ENCODE measurements at regions not wholly inside any gene's neighbourhood (a gene's known extent, or its start where the extent isn't known, plus 50 kb on each side); places are given as distances from the start of the nearest gene placed in this dataset.

DNA sequence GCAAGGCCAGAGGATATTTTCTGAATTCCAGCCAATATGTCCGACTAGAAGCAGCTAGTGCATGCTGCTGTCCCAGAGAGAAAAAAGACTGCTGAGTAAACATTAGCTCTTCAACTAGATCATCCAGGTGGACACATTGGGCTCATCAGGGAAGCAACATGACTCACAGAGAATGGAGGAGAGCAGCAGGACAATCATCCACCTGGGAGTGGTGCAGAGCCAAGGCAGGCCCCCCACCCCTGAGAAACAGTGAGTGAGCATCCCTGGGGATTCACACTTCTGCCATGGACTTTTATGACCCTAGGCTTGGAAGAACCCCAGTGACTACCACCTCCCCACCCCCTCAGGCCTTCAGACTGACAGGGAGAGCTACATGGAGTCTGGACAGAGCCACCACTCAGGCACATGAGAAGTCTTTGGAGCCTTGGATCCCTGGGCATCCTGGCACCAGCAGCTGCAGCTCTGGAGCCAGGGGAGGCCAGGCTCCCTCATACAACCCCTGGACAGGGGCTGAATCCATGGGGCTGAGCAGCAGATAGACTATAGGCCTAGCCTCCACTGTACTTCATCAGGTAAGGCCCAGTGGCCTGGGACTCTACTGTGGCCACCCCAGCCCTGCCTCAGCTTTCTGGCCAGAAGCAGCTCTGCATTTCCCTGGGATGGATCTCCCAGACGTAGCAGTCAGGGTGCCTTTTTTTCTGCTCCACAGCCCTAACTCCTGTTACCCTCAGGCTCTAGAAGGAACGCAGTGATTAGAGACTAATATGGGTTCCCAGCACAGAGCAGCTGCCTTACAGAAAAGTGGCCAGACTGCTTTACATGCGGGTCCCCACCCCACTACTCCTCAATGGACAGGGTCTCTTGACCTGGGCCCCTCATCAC lies 82.9 kb upstream of the RNF217 start:
- BruUV-seq (replicated peaks) = no TSS peak
- no peak for DNase-seq (ENCODE audit: low read depth, low spot score)
- Histone ChIP-seq H3K9me3 (replicated peaks; ENCODE audit: control insufficient read depth, insufficient read depth, low read length) (no peaks in the 10 kb centered on the region), H3K27me3 (replicated peaks in 1 of 2; ENCODE audit: control insufficient read depth in 2 of 2, insufficient read depth in 2 of 2, low read length in 1 of 2) (no peaks in the 10 kb centered on the region), H3K79me2 (ENCODE audit: control insufficient read depth, insufficient read depth, low read length) (no peaks in the 10 kb centered on the region), H3K9ac (ENCODE audit: control insufficient read depth, insufficient read depth, low read length) (no peak overlapping the region), H3K4me3 (no peak overlapping the region), H4K20me1 (ENCODE audit: control insufficient read depth, insufficient read depth) (no peaks in the 10 kb centered on the region), H3K4me1 (ENCODE audit: control insufficient read depth, insufficient read depth, low read length) (no peaks in the 10 kb centered on the region), H3K4me2 (ENCODE audit: control insufficient read depth, insufficient read depth) (no peak overlapping the region), H2AFZ (ENCODE audit: control insufficient read depth, low read depth, low read length) (no peak overlapping the region), H3K36me3 (ENCODE audit: control insufficient read depth in 2 of 2, insufficient read depth in 2 of 2, low read length in 1 of 2) (no peaks in the 10 kb centered on the region), H3K27ac (ENCODE audit: control insufficient read depth, insufficient read depth) (no peak overlapping the region)
- ChIA-PET CTCF (no interaction called here), SMC1A (ENCODE audit: uncharacterized antibody, unreplicated experiment) (interaction anchor here (1.0 kb wide), 1 partner anchor 130 kb away, joined by 3 read pairs; no protein-coding TSS in a partner anchor), RAD21 (ENCODE audit: unreplicated experiment) (no interaction called here), POLR2A (no interaction called here)
- 27% methylated on average over 4 of the region's 4 CpGs for WGBS (ENCODE audit: insufficient coverage, insufficient replicate concordance, low lambda C conversion rate, missing lambda C conversion rate)
- intact Hi-C loops (cut with micrococcal nuclease; ENCODE audit: unreplicated experiment) (loop anchor here (10.0 kb wide), 1 partner anchor 425 kb away; the partner anchor contains the start of gene HDDC2), in situ Hi-C loops (cut with MboI) (loop anchor here (25.0 kb wide), 1 partner anchor 883 kb away; no protein-coding TSS in a partner anchor)
- ATAC-seq = no peak
- no peak for FAIRE-seq
- TF ChIP-seq CHD2 (IDR thresholded peaks at IDR 0.05; ENCODE audit: borderline replicate concordance, low read depth, low read length) = no peak
- no peak for TF ChIP-seq CEBPB (IDR thresholded peaks at IDR 0.05; ENCODE audit: borderline replicate concordance in 1 of 2, low read depth in 2 of 2, low read length in 2 of 2)
- TF ChIP-seq NFIC (IDR thresholded peaks at IDR 0.05; ENCODE audit: low read depth, low read length) = no peak
- TF ChIP-seq BACH1 (IDR thresholded peaks at IDR 0.05; ENCODE audit: borderline replicate concordance) = no peak
- TF ChIP-seq NRF1 (conservative IDR thresholded peaks at IDR 0.05; ENCODE audit: low read depth, low read length) = no peak
- TF ChIP-seq, protein P1, sequence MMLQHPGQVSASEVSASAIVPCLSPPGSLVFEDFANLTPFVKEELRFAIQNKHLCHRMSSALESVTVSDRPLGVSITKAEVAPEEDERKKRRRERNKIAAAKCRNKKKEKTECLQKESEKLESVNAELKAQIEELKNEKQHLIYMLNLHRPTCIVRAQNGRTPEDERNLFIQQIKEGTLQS (IDR thresholded peaks at IDR 0.05; ENCODE audit: borderline replicate concordance, extremely low read depth, low read depth, low read length) = no peak
- no peak for TF ChIP-seq CBX5 (IDR thresholded peaks at IDR 0.05; ENCODE audit: low read depth)
- TF ChIP-seq ZSCAN29 (IDR thresholded peaks at IDR 0.05) = no peak
- TF ChIP-seq, protein P2, sequence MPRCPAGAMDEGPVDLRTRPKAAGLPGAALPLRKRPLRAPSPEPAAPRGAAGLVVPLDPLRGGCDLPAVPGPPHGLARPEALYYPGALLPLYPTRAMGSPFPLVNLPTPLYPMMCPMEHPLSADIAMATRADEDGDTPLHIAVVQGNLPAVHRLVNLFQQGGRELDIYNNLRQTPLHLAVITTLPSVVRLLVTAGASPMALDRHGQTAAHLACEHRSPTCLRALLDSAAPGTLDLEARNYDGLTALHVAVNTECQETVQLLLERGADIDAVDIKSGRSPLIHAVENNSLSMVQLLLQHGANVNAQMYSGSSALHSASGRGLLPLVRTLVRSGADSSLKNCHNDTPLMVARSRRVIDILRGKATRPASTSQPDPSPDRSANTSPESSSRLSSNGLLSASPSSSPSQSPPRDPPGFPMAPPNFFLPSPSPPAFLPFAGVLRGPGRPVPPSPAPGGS (IDR thresholded peaks at IDR 0.05; ENCODE audit: borderline replicate concordance, insufficient read depth, low read depth, low read length, poor library complexity, severe bottlenecking) = no peak
- TF ChIP-seq EP300 (IDR thresholded peaks at IDR 0.05; ENCODE audit: borderline replicate concordance in 1 of 2, control insufficient read depth in 1 of 2, low read depth in 2 of 2, low read length in 2 of 2) = no peak
- TF ChIP-seq MYB (IDR thresholded peaks at IDR 0.05; ENCODE audit: borderline replicate concordance, low read depth, low read length) = no peak

Data from GM12878 (cell line).